SK-N-SH (cell line): ENCODE measurements at regions not wholly inside any gene's neighbourhood (a gene's known extent, or its start where the extent isn't known, plus 50 kb on each side); places are given as distances from the start of the nearest gene placed in this dataset.

Experiments
- CTCF ChIA-PET: fragments of 300-600, 350-600 bp; formaldehyde crosslinking; extraction: SDS; loops from one replicate; lab custom pipeline; 2021; lab: Yijun Ruan, JAX
- POLR2A ChIA-PET: fragments of 350-600 bp; sonication (Branson Sonifier 250); formaldehyde crosslinking; extraction: SDS; loops from one replicate; lab custom pipeline; 2020; ENCODE audit warnings: antibody characterized with exemption, inconsistent platforms; lab: Yijun Ruan, JAX
- DNase-seq: peaks from one replicate; pipeline ENCODE4 v3.0.0; 2012
- H2AFZ ChIP-seq: fragments of 200-600 bp; sonication (generic); 2 replicates; pipeline ENCODE4 v1.8.1; 2016; ENCODE audit warnings: antibody characterized with exemption, mild to moderate bottlenecking, low read depth
- H3F3A ChIP-seq: fragments of 200-600 bp; sonication (generic); replicated peaks from 2 replicates; pipeline ENCODE3; 2016; ENCODE audit warnings: antibody characterized with exemption, mild to moderate bottlenecking; ENCODE audit not compliant: insufficient read depth
- H3K27ac ChIP-seq, 2 experiments: fragments of 200-500 bp in 1 of 2; fragments of 200-600 bp in 1 of 2; sonication (Bioruptor generic) in 1 of 2; sonication (generic), shearing (Covaris generic) in 1 of 2; 2 replicates each; pipeline versions ENCODE4 v1.5.1 to v1.6.1; 2014 to 2016; ENCODE audit warnings: low read depth in 2 of 2, inconsistent platforms in 1 of 2, low read length in 1 of 2, mild to moderate bottlenecking in 1 of 2, mixed read lengths in 1 of 2
- H3K27me3 ChIP-seq: fragments of 200-600 bp; sonication (generic), shearing (Covaris generic); 2 replicates; pipeline ENCODE4 v1.6.1; 2016; ENCODE audit warnings: mixed run types; ENCODE audit not compliant: insufficient read depth
- H3K36me3 ChIP-seq, 2 experiments: fragments of 200-500 bp in 1 of 2; fragments of 200-600 bp in 1 of 2; sonication (Bioruptor generic) in 1 of 2; sonication (generic) in 1 of 2; replicated peaks in 1 of 2; 2 replicates each; pipeline versions ENCODE3 to v1.5.1; 2014 to 2016; ENCODE audit warnings: low read length in 1 of 2, mild to moderate bottlenecking in 1 of 2; ENCODE audit not compliant: insufficient read depth in 2 of 2, control insufficient read depth in 1 of 2
- H3K4me1 ChIP-seq, 2 experiments: fragments of 200-500 bp in 1 of 2; fragments of 200-600 bp in 1 of 2; sonication (Bioruptor generic) in 1 of 2; sonication (generic), shearing (Covaris generic) in 1 of 2; 2 replicates each; pipeline versions ENCODE4 v1.5.1 to v1.6.1; 2014 to 2016; ENCODE audit warnings: low read depth in 1 of 2, low read length in 1 of 2, mixed run types in 1 of 2; ENCODE audit not compliant: insufficient read depth in 2 of 2, control insufficient read depth in 1 of 2
- H3K4me2 ChIP-seq: fragments of 200-600 bp; sonication (generic), shearing (Covaris generic); 2 replicates; pipeline ENCODE4 v1.6.1; 2017; ENCODE audit warnings: mixed run types
- H3K4me3 ChIP-seq, 2 experiments: fragments of 200-500 bp in 1 of 2; fragments of 200-600 bp in 1 of 2; sonication (Bioruptor generic) in 1 of 2; sonication (generic), shearing (Covaris generic) in 1 of 2; 2 replicates each; pipeline versions ENCODE4 v1.5.1 to v1.8.1; 2014 to 2016; ENCODE audit warnings: low read depth in 2 of 2, inconsistent platforms in 1 of 2, low read length in 1 of 2, mild to moderate bottlenecking in 1 of 2, mixed read lengths in 1 of 2, moderate library complexity in 1 of 2
- H3K79me2 ChIP-seq: fragments of 200-600 bp; sonication (generic); 2 replicates; pipeline ENCODE4 v1.8.1; 2017; ENCODE audit warnings: mild to moderate bottlenecking; ENCODE audit not compliant: insufficient read depth
- H3K9ac ChIP-seq: fragments of 200-600 bp; sonication (generic); 2 replicates; pipeline ENCODE4 v1.6.1; 2017; ENCODE audit warnings: mixed run types
- H3K9me2 ChIP-seq: fragments of 200-600 bp; sonication (generic); 2 replicates; pipeline ENCODE4 v1.6.1; 2017; ENCODE audit warnings: mixed run types
- H3K9me3 ChIP-seq: fragments of 200-600 bp; sonication (generic); 2 replicates; pipeline ENCODE4 v1.6.1; 2017; ENCODE audit warnings: mixed run types, mild to moderate bottlenecking, moderate library complexity
- H4K20me1 ChIP-seq: fragments of 200-600 bp; sonication (generic); 2 replicates; pipeline ENCODE4 v1.6.1; 2017; ENCODE audit warnings: mild to moderate bottlenecking, mixed run types; ENCODE audit not compliant: insufficient read depth
- CHD2 ChIP-seq: fragments of 150-350 bp; IDR thresholded peaks from 2 replicates; pipeline ENCODE4 v1.6.1; 2018; ENCODE audit warnings: low read length; ENCODE audit not compliant: partially characterized antibody
- CTCF ChIP-seq: fragments of 200-600 bp; sonication (generic); IDR thresholded peaks from 2 replicates; pipeline ENCODE4 v1.6.1; 2017; ENCODE audit warnings: antibody characterized with exemption, mild to moderate bottlenecking, moderate library complexity
- EP300 ChIP-seq, 2 experiments: IDR thresholded peaks; 2 replicates each; pipeline versions ENCODE4 v1.4.0 to v1.6.1; 2012; ENCODE audit warnings: borderline replicate concordance in 1 of 2, low read depth in 1 of 2, low read length in 1 of 2
- EZH2phosphoT487 ChIP-seq: fragments of 200-600 bp; sonication (generic); IDR thresholded peaks from 2 replicates; pipeline ENCODE4 v1.6.1; 2017; ENCODE audit warnings: low read depth, mixed run types, mild to moderate bottlenecking, antibody characterized with exemption, moderate library complexity, borderline replicate concordance
- FOXM1 ChIP-seq: IDR thresholded peaks from 2 replicates; pipeline ENCODE4 v1.4.0; 2012; ENCODE audit warnings: low read depth, mild to moderate bottlenecking
- GATA2 ChIP-seq: sonication (generic); formaldehyde crosslinking; IDR thresholded peaks from 2 replicates; pipeline ENCODE4 v1.5.0; 2020; ENCODE audit warnings: mild to moderate bottlenecking, missing genetic modification reagents
- IRF3 ChIP-seq: fragments of 150-350 bp; IDR thresholded peaks from 2 replicates; pipeline ENCODE4 v1.6.1; 2016; ENCODE audit warnings: mild to moderate bottlenecking, low read depth, low read length
- JUND ChIP-seq: IDR thresholded peaks from 2 replicates; pipeline ENCODE4 v1.4.0; 2012
- MEF2A ChIP-seq: IDR thresholded peaks from 2 replicates; pipeline ENCODE4 v1.4.0; 2012; ENCODE audit warnings: low read depth, borderline replicate concordance
- NFIC ChIP-seq: IDR thresholded peaks from 2 replicates; pipeline ENCODE4 v1.4.0; 2012; ENCODE audit warnings: borderline replicate concordance
- NRF1 ChIP-seq: IDR thresholded peaks from 2 replicates; pipeline ENCODE4 v1.6.1; 2012; ENCODE audit warnings: low read depth, mild to moderate bottlenecking, low read length
- PBX3 ChIP-seq: IDR thresholded peaks from 2 replicates; pipeline ENCODE4; 2012
- POLR2AphosphoS5 ChIP-seq: IDR thresholded peaks from 2 replicates; pipeline ENCODE4 v1.6.1; 2012; ENCODE audit warnings: low read depth, low read length
- RCOR1 ChIP-seq: fragments of 150-350 bp; IDR thresholded peaks from 2 replicates; pipeline ENCODE4 v1.6.1; 2017; ENCODE audit warnings: antibody characterized with exemption, low read length
- RFX5 ChIP-seq: IDR thresholded peaks from 2 replicates; pipeline ENCODE4 v1.6.1; 2012; ENCODE audit warnings: mild to moderate bottlenecking, improper control_type of control experiment, low read length
- TEAD4 ChIP-seq: IDR thresholded peaks from 2 replicates; pipeline ENCODE4 v1.4.0; 2012; ENCODE audit warnings: mild to moderate bottlenecking, borderline replicate concordance; ENCODE audit not compliant: insufficient read depth
- USF1 ChIP-seq: IDR thresholded peaks from 2 replicates; pipeline ENCODE4 v1.4.0; 2012; ENCODE audit warnings: low read depth, borderline replicate concordance
- ZBTB33 ChIP-seq: IDR thresholded peaks from 2 replicates; pipeline ENCODE4 v1.4.0; 2012; ENCODE audit warnings: low read depth, borderline replicate concordance

- POLR2A ChIA-PET: no interaction called here
Observed at GRCh38 chr18:22728016-22728415, 205.1 kb upstream of the RBBP8 start.

More at GRCh38 chr18:22728016-22728415, 205.1 kb upstream of the RBBP8 start:
- Histone ChIP-seq H3K9me3 (no peaks in the 10 kb centered on the region), H3K27me3 (peaks cover 29% of the 10 kb centered on the region; the same call in 1 of the 2 replicates), H4K20me1 (no peaks in the 10 kb centered on the region), H3K79me2 (no peaks in the 10 kb centered on the region), H3K4me3 (no peak overlapping the region), H3K4me1 (no peaks in the 10 kb centered on the region), H3K4me2 (no peak overlapping the region), H3F3A (no peaks in the 10 kb centered on the region), H3K9me2 (no peaks in the 10 kb centered on the region), H2AFZ (no peak overlapping the region), H3K36me3 (no peaks in the 10 kb centered on the region), H3K27ac (no peak overlapping the region), H3K9ac (no peak overlapping the region)
- TF ChIP-seq JUND (no peak), ZBTB33 (no peak), FOXM1 (no peak), CHD2 (no peak), NRF1 (no peak), RFX5 (no peak), TEAD4 (no peak), IRF3 (no peak), POLR2AphosphoS5 (no peak), USF1 (no peak), EP300 (IDR thresholded peaks at IDR 0.05; ENCODE audit: borderline replicate concordance in 1 of 2, low read depth in 1 of 2, low read length in 1 of 2) (no peak), NFIC (no peak), PBX3 (no peak), EZH2phosphoT487 (no peak), RCOR1 (no peak), CTCF (no peak), MEF2A (no peak), GATA2 (CRISPR knock-in tag) (no peak)
- CTCF ChIA-PET: no interaction called here
- no peak for DNase-seq
